ENCODE measurements at regions not wholly inside any gene's neighbourhood (a gene's known extent, or its start where the extent isn't known, plus 50 kb on each side); places are given as distances from the start of the nearest gene placed in this dataset.

GRCh38 chr21:27688773-27689172 lies 721.9 kb upstream of the ADAMTS5 start:
- TF ChIP-seq CTCF (IDR thresholded peaks at IDR 0.05) = no peak
- TF ChIP-seq POLR2A (IDR thresholded peaks at IDR 0.05) = no peak
